GM10266 (cell line): ENCODE measurements at regions not wholly inside any gene's neighbourhood (a gene's known extent, or its start where the extent isn't known, plus 50 kb on each side); places are given as distances from the start of the nearest gene placed in this dataset.

Experiments used
- DNase-seq: peaks from one replicate; pipeline ENCODE4 v3.0.0; 2012; ENCODE audit errors: extremely low spot score
- CTCF ChIP-seq: IDR thresholded peaks from 2 replicates; pipeline ENCODE4 v1.5.1; 2012; ENCODE audit warnings: mild to moderate bottlenecking, low read depth; ENCODE audit not compliant: control insufficient read depth, insufficient read depth; ENCODE audit errors: missing control alignments

- TF ChIP-seq CTCF, result no peak
- no peak for DNase-seq
These were observed 579.1 kb downstream of the SLC16A7 start for GRCh38 chr12:60174941-60175340.

- no peak for DNase-seq
- TF ChIP-seq CTCF, result no peak
These were observed 581.1 kb downstream of the SLC16A7 start for GRCh38 chr12:60176891-60177290.

GRCh38 chr12:60180298-60180697 lies 584.5 kb downstream of the SLC16A7 start:
- DNase-seq, result no peak
- TF ChIP-seq CTCF, result no peak

GRCh38 chr12:60182354-60182753 lies 586.5 kb downstream of the SLC16A7 start:
- no peak for TF ChIP-seq CTCF
- DNase-seq, result no peak

- no peak for TF ChIP-seq CTCF
These were observed 588.3 kb downstream of the SLC16A7 start for GRCh38 chr12:60184096-60184495.

GRCh38 chr12:60185060-60185459 lies 589.2 kb downstream of the SLC16A7 start:
- no peak for DNase-seq
- no peak for TF ChIP-seq CTCF

More at GRCh38 chr12:60184096-60184495, 588.3 kb downstream of the SLC16A7 start:
- DNase-seq, result no peak

- DNase-seq, result no peak
- no peak for TF ChIP-seq CTCF
These were observed 595.4 kb downstream of the SLC16A7 start for GRCh38 chr12:60191271-60191670.
